GM23248 (cell line): ENCODE measurements at regions not wholly inside any gene's neighbourhood (a gene's known extent, or its start where the extent isn't known, plus 50 kb on each side); places are given as distances from the start of the nearest gene placed in this dataset.

Experiments
- EZH2 ChIP-seq: fragments of 200-600 bp; sonication (generic); IDR thresholded peaks from 2 replicates; pipeline ENCODE4 v1.6.1; 2018; ENCODE audit warnings: antibody characterized with exemption, mild to moderate bottlenecking; ENCODE audit not compliant: insufficient read depth, poor library complexity, severe bottlenecking
- EZH2phosphoT487 ChIP-seq: fragments of 200-600 bp; sonication (generic); IDR thresholded peaks from 2 replicates; pipeline ENCODE4 v1.6.1; 2018; ENCODE audit warnings: antibody characterized with exemption, moderate library complexity, mild to moderate bottlenecking, low read depth; ENCODE audit not compliant: insufficient read depth

GRCh38 chr3:164302622-164303021, 775.7 kb downstream of the SI start:
- TF ChIP-seq EZH2phosphoT487 (no peak), EZH2 (no peak)
